Left ventricle myocardium inferior (tissue), 1 donor: ENCODE measurements at regions not wholly inside any gene's neighbourhood (a gene's known extent, or its start where the extent isn't known, plus 50 kb on each side); places are given as distances from the start of the nearest gene placed in this dataset.

ENCODE experiments used
- DNase-seq: peaks from one replicate; pipeline ENCODE4 v3.0.0-alpha.2; 2020
- H3K27ac ChIP-seq: fragments of 200-600 bp; replicated peaks from 2 replicates; pipeline ENCODE4 v1.8.0; 2021
- H3K27me3 ChIP-seq: fragments of 200-600 bp; 2 replicates; pipeline ENCODE4 v1.8.0; 2021; ENCODE audit warnings: low read depth
- H3K36me3 ChIP-seq: fragments of 200-600 bp; 2 replicates; pipeline ENCODE4 v1.8.0; 2021
- H3K4me1 ChIP-seq: fragments of 200-600 bp; 2 replicates; pipeline ENCODE4 v1.8.0; 2021
- H3K4me3 ChIP-seq: fragments of 200-600 bp; 2 replicates; pipeline ENCODE4 v1.8.0; 2021; ENCODE audit warnings: mild to moderate bottlenecking, moderate library complexity
- H3K9me3 ChIP-seq: fragments of 200-600 bp; replicated peaks from 2 replicates; pipeline ENCODE4 v1.8.0; 2021
- intact Hi-C: fragments of 100-400 bp; cut with micrococcal nuclease; formaldehyde crosslinking; loops from one replicate; pipeline ENCODE4 v1.11.0; 2022
- TF ChIP-seq, protein P1 (sequence below): fragments of 200-600 bp; IDR thresholded peaks from 2 replicates; pipeline ENCODE4 v1.8.0; 2021; ENCODE audit warnings: antibody characterized with exemption, mild to moderate bottlenecking, borderline replicate concordance
- donor health status: DM: no; HTN: yes; CAD: no; lungs with severe emphysema.

- H3K27me3 ChIP-seq = peaks cover 11% of the 10 kb centered on the region
- TF ChIP-seq, protein P1, sequence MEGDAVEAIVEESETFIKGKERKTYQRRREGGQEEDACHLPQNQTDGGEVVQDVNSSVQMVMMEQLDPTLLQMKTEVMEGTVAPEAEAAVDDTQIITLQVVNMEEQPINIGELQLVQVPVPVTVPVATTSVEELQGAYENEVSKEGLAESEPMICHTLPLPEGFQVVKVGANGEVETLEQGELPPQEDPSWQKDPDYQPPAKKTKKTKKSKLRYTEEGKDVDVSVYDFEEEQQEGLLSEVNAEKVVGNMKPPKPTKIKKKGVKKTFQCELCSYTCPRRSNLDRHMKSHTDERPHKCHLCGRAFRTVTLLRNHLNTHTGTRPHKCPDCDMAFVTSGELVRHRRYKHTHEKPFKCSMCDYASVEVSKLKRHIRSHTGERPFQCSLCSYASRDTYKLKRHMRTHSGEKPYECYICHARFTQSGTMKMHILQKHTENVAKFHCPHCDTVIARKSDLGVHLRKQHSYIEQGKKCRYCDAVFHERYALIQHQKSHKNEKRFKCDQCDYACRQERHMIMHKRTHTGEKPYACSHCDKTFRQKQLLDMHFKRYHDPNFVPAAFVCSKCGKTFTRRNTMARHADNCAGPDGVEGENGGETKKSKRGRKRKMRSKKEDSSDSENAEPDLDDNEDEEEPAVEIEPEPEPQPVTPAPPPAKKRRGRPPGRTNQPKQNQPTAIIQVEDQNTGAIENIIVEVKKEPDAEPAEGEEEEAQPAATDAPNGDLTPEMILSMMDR = no peak
- no peaks in the 10 kb centered on the region for H3K4me1 ChIP-seq
- DNase-seq = no peak
- H3K4me3 ChIP-seq = no peak overlapping the region
- no peak overlapping the region for H3K27ac ChIP-seq
- intact Hi-C loops = no loop called here
- H3K36me3 ChIP-seq = no peaks in the 10 kb centered on the region
- peaks cover 9% of the 10 kb centered on the region for H3K9me3 ChIP-seq
These were observed 459.3 kb downstream of the HS3ST3B1 start for GRCh38 chr17:14760212-14760611.

DNA sequence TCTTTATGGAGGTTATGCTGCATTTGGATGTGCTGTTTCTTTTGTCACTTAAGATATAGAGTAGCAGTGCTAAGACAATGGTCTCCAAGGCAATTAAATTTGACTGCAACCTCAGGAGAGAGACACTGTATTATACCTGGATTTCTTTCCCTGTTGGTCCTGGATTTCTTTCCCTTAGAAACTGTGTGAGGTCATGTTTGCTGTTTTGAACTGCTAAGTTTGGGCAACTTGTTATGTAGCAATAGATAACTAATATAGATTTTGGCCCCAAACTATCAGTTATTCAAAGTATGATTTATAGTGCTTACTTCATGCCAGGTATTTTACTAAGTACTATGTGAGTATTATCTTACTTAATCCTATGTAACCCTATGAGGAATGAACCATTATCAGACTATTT lies 458.4 kb downstream of the HS3ST3B1 start:
- Histone ChIP-seq H3K27me3 (peaks cover 11% of the 10 kb centered on the region), H3K36me3 (no peaks in the 10 kb centered on the region), H3K27ac (no peak overlapping the region), H3K4me1 (no peaks in the 10 kb centered on the region), H3K9me3 (peaks cover 9% of the 10 kb centered on the region), H3K4me3 (no peak overlapping the region)
- DNase-seq = no peak
- TF ChIP-seq, protein P1 = no peak
- intact Hi-C loops = no loop called here

DNA sequence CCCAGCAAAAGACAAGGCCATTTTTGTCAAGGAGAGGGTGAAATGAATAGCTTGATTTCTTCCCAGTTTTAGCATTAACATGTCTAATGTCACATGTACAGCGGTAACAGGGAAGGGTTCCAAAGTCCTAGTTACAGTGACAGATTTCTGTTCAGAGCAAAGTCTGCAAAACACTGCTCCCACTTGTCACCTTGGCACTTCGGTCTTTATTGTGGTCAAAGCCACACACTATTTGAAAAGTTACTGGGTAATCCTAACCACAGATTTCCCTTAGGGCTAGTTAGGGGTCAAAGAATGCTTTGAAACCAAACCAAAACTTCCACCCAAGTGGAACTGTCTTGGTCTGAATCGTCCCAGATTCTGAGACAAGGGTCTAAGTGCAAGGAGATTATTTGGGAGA lies 455.6 kb downstream of the HS3ST3B1 start:
- TF ChIP-seq, protein P1 = no peak
- no peaks in the 10 kb centered on the region for H3K4me1 ChIP-seq
- H3K36me3 ChIP-seq = no peaks in the 10 kb centered on the region
- no peak overlapping the region for H3K27ac ChIP-seq
- no peak overlapping the region for H3K4me3 ChIP-seq
- intact Hi-C loops = no loop called here
- DNase-seq = no peak
- H3K9me3 ChIP-seq = no peaks in the 10 kb centered on the region
- peaks cover 16% of the 10 kb centered on the region for H3K27me3 ChIP-seq

DNA sequence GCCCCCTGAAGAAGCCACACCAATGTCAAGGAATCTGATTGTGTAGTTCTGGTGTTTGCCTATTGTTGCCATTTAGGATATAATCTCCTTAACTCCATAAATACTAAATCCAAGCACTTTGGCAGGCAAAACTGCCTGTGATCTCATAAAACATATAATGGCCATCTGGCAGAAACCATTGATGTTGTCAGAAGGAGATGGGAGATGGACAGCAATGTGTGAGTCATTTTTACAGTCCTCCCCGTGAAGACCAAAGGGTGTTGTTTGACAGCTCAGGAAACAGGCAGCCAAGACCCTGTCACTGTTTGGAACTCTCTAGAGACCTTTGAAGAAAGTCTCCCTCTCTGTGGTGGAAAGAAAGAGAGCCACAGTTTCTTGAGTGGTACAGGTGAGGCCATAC lies 454.1 kb downstream of the HS3ST3B1 start:
- DNase-seq = no peak
- peaks cover 20% of the 10 kb centered on the region for H3K27me3 ChIP-seq
- intact Hi-C loops = no loop called here
- no peak overlapping the region for H3K4me3 ChIP-seq
- no peak overlapping the region for H3K27ac ChIP-seq
- H3K36me3 ChIP-seq = no peaks in the 10 kb centered on the region
- TF ChIP-seq, protein P1 = no peak
- H3K9me3 ChIP-seq = no peaks in the 10 kb centered on the region
- no peaks in the 10 kb centered on the region for H3K4me1 ChIP-seq

DNA sequence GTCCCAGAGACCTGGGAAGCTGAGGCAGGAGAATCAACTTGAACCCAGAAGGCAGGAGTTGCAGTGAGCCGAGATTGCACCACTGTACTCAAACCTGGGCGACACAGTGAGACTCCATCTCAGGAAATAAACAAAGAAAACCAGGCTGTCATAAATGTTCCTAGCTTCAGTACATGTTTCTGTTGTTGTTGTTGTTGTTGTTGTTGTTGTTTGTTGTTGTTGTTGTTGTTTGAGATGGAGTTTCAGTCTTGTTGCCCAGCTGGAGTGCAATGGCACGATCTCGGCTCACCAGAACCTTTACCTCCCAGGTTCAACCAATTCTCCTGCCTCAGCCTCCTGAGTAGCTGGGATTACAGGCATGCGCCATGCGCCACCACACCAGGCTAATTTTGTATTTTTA lies 452.5 kb downstream of the HS3ST3B1 start:
- TF ChIP-seq, protein P1 = no peak
- no peaks in the 10 kb centered on the region for H3K4me1 ChIP-seq
- no peak for DNase-seq
- H3K27ac ChIP-seq = no peak overlapping the region
- H3K27me3 ChIP-seq = peaks cover 14% of the 10 kb centered on the region
- H3K9me3 ChIP-seq = no peaks in the 10 kb centered on the region
- intact Hi-C loops = no loop called here
- H3K36me3 ChIP-seq = no peaks in the 10 kb centered on the region
- H3K4me3 ChIP-seq = no peak overlapping the region

DNA sequence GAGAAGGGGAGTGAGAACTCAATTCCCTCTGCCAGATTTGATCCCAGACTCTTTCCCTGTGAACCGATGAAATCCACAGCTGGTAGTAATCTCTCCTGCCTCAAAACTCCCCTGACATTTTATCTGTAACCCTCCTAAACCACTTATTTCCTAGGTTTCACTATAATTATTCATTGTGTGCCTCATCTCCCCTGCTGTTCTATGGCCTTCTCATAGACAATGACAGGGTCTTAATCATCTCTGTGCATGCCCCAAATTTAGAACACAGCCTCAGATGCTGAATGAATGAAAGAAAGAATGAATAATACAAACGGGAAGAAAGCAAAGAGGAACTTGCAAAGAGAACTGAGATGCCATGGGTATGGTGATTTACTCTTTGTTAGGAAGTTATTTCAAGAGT lies 451.1 kb downstream of the HS3ST3B1 start:
- intact Hi-C loops = no loop called here
- TF ChIP-seq, protein P1 = no peak
- peaks cover 14% of the 10 kb centered on the region for H3K27me3 ChIP-seq

More for the DNA sequence above, 451.1 kb downstream of the HS3ST3B1 start:
- DNase-seq = no peak
- Histone ChIP-seq H3K4me3 (no peak overlapping the region), H3K4me1 (no peaks in the 10 kb centered on the region), H3K9me3 (no peaks in the 10 kb centered on the region), H3K27ac (no peak overlapping the region), H3K36me3 (no peaks in the 10 kb centered on the region)
